ENCODE measurements at regions not wholly inside any gene's neighbourhood (a gene's known extent, or its start where the extent isn't known, plus 50 kb on each side); places are given as distances from the start of the nearest gene placed in this dataset.

GRCh38 chr9:30193421-30193820 is 2191.0 kb upstream of the ACO1 start:
- H3K27ac ChIP-seq (ENCODE audit: low read depth, low read length, poor library complexity, severe bottlenecking): no peak overlapping the region
- H3K4me3 ChIP-seq (ENCODE audit: low read depth, low read length, poor library complexity, severe bottlenecking): no peak overlapping the region
- TF ChIP-seq EZH2 (IDR thresholded peaks at IDR 0.05; ENCODE audit: borderline replicate concordance, low read length) (no peak), CTCF (IDR thresholded peaks at IDR 0.05; ENCODE audit: low read length) (no peak)
- no peaks in the 10 kb centered on the region for H4K20me1 ChIP-seq (ENCODE audit: insufficient read depth, low read length)
- no peaks in the 10 kb centered on the region for H3K79me2 ChIP-seq (ENCODE audit: insufficient read depth, low read length)
- no peaks in the 10 kb centered on the region for H3K9me3 ChIP-seq (ENCODE audit: low read length)
- H3F3A ChIP-seq (ENCODE audit: insufficient read depth, low read length): no peaks in the 10 kb centered on the region
- no peaks in the 10 kb centered on the region for H3K36me3 ChIP-seq (ENCODE audit: insufficient read depth, low read length)
- no peak overlapping the region for H3K4me2 ChIP-seq (ENCODE audit: low read length)
- no peaks in the 10 kb centered on the region for H3K9me2 ChIP-seq (ENCODE audit: low read depth, low read length)
- no peaks in the 10 kb centered on the region for H3K4me1 ChIP-seq (ENCODE audit: insufficient read depth, low read length, severe bottlenecking)
- no peak overlapping the region for H3K9ac ChIP-seq (ENCODE audit: low read length)
- no peak overlapping the region for H2AFZ ChIP-seq (ENCODE audit: low read length)
- H3K27me3 ChIP-seq (ENCODE audit: insufficient read depth, low read length): no peaks in the 10 kb centered on the region

DNA sequence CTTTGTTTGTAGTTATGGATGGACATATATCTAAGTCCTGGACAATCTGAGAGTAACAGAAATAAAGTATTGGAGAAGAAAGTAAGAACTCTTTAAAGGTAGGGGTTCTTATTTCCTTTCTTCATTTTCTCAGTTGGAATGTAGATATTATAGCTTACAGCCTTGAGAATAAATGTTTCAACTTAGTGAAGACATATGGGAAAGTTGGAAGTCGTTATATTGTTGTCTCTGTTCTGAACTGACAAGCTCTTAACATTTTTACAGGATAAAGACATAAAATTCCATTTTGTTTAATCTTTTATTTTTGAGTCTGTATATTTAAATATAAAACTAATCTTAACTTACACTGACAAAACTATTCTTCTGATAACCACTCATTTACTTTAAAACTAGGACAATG is 2187.5 kb upstream of the ACO1 start:
- H4K20me1 ChIP-seq (ENCODE audit: insufficient read depth, low read length): no peaks in the 10 kb centered on the region
- TF ChIP-seq CTCF (IDR thresholded peaks at IDR 0.05; ENCODE audit: low read length) (no peak), EZH2 (IDR thresholded peaks at IDR 0.05; ENCODE audit: borderline replicate concordance, low read length) (no peak)
- no peak overlapping the region for H2AFZ ChIP-seq (ENCODE audit: low read length)
- no peaks in the 10 kb centered on the region for H3K79me2 ChIP-seq (ENCODE audit: insufficient read depth, low read length)
- no peaks in the 10 kb centered on the region for H3K36me3 ChIP-seq (ENCODE audit: insufficient read depth, low read length)
- H3K9me2 ChIP-seq (ENCODE audit: low read depth, low read length): no peaks in the 10 kb centered on the region
- H3K4me1 ChIP-seq (ENCODE audit: insufficient read depth, low read length, severe bottlenecking): no peaks in the 10 kb centered on the region
- no peaks in the 10 kb centered on the region for H3K27me3 ChIP-seq (ENCODE audit: insufficient read depth, low read length)
- H3K4me2 ChIP-seq (ENCODE audit: low read length): no peak overlapping the region
- H3F3A ChIP-seq (ENCODE audit: insufficient read depth, low read length): no peaks in the 10 kb centered on the region
- no peak overlapping the region for H3K27ac ChIP-seq (ENCODE audit: low read depth, low read length, poor library complexity, severe bottlenecking)
- no peak overlapping the region for H3K9ac ChIP-seq (ENCODE audit: low read length)
- no peaks in the 10 kb centered on the region for H3K9me3 ChIP-seq (ENCODE audit: low read length)
- no peak overlapping the region for H3K4me3 ChIP-seq (ENCODE audit: low read depth, low read length, poor library complexity, severe bottlenecking)

DNA sequence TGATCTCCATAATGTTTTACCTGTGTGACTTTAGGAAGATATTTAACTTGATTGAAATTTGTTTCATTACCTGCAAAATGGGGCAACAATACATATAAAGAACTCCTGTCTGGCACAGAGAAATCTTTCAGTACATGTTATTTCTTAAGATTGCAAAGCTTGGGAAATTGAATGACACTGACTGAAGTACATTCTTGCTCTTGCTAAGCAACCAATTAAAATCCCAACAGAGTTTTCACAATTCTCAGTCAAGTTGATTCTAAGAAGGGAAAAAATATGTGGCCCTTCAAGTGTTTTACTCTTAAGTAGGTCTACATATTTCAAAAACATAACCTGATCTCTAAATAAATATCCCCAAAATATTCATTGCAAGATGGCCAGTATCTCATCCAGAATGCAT is 2187.0 kb upstream of the ACO1 start:
- H3K27me3 ChIP-seq (ENCODE audit: insufficient read depth, low read length): no peaks in the 10 kb centered on the region
- H2AFZ ChIP-seq (ENCODE audit: low read length): no peak overlapping the region
- H3K9me2 ChIP-seq (ENCODE audit: low read depth, low read length): no peaks in the 10 kb centered on the region
- no peaks in the 10 kb centered on the region for H3K9me3 ChIP-seq (ENCODE audit: low read length)
- H4K20me1 ChIP-seq (ENCODE audit: insufficient read depth, low read length): no peaks in the 10 kb centered on the region
- H3K79me2 ChIP-seq (ENCODE audit: insufficient read depth, low read length): no peaks in the 10 kb centered on the region
- H3K4me3 ChIP-seq (ENCODE audit: low read depth, low read length, poor library complexity, severe bottlenecking): no peak overlapping the region
- no peak overlapping the region for H3K9ac ChIP-seq (ENCODE audit: low read length)
- no peaks in the 10 kb centered on the region for H3F3A ChIP-seq (ENCODE audit: insufficient read depth, low read length)
- no peak for TF ChIP-seq CTCF (IDR thresholded peaks at IDR 0.05; ENCODE audit: low read length)
- no peak for TF ChIP-seq EZH2 (IDR thresholded peaks at IDR 0.05; ENCODE audit: borderline replicate concordance, low read length)
- no peak overlapping the region for H3K4me2 ChIP-seq (ENCODE audit: low read length)
- H3K36me3 ChIP-seq (ENCODE audit: insufficient read depth, low read length): no peaks in the 10 kb centered on the region
- no peaks in the 10 kb centered on the region for H3K4me1 ChIP-seq (ENCODE audit: insufficient read depth, low read length, severe bottlenecking)
- H3K27ac ChIP-seq (ENCODE audit: low read depth, low read length, poor library complexity, severe bottlenecking): no peak overlapping the region
